ENCODE measurements at regions not wholly inside any gene's neighbourhood (a gene's known extent, or its start where the extent isn't known, plus 50 kb on each side); places are given as distances from the start of the nearest gene placed in this dataset.

DNA sequence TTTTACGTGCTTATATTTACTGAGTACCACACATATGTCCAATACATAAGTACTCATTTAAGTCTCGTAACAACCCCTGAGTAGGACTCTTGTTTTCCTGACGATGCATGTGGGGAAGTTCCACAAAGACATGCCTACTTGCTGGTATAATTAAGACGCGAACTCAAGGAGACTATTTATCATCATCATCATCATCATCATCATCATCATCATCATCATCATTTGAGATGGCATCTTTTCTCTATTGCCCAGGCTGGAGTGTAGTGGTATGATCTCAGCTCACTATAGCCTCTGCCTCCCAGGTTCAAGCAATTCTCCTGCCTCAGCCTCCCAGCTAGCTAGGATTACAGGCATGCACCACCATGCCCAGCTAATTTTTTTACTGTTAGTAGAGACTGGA, 809.9 kb upstream of the EEF2KMT start:
- no peak for TF ChIP-seq POLR2A (IDR thresholded peaks at IDR 0.05)
- TF ChIP-seq POLR2AphosphoS5 (IDR thresholded peaks at IDR 0.05), result no peak
